Gastroesophageal sphincter (tissue), 4 donors: ENCODE measurements at regions not wholly inside any gene's neighbourhood (a gene's known extent, or its start where the extent isn't known, plus 50 kb on each side); places are given as distances from the start of the nearest gene placed in this dataset.
"Not testable (repeated sequence)": the region's sequence is repeated elsewhere in the genome, so short reads cannot be mapped to it uniquely, and the experiment has no call there.

Experiments used
- ATAC-seq: fragments of 150-250 bp; one replicate; pipeline ENCODE4 v1.9.1; 2016; ENCODE audit warnings: mild to moderate bottlenecking, moderate library complexity
- H3K27ac ChIP-seq, 4 donors: fragments of 200-600 bp; sonication (generic) in 3 of 4; 1 replicate in 3 of 4; 2 replicates in 1 of 4; pipeline ENCODE4 v1.5.1; 2016 to 2019
- H3K27me3 ChIP-seq: fragments of 200-600 bp; sonication (generic); one replicate; pipeline ENCODE4 v1.5.1; 2019
- H3K36me3 ChIP-seq, 2 donors: fragments of 200-600 bp; sonication (generic); one replicate each; pipeline ENCODE4 v1.5.1; 2019; ENCODE audit warnings: control low read depth in 1 of 2
- H3K4me1 ChIP-seq, 3 donors: fragments of 200-600 bp; sonication (generic); 1 replicate in 2 of 3; 2 replicates in 1 of 3; pipeline ENCODE4 v1.5.1; 2016 to 2019; ENCODE audit warnings: control low read depth in 2 of 3
- H3K4me3 ChIP-seq, 2 donors: fragments of 200-600 bp; sonication (generic); one replicate each; pipeline ENCODE4 v1.5.1; 2019; ENCODE audit warnings: mild to moderate bottlenecking in 1 of 2, moderate library complexity in 1 of 2
- H3K9me3 ChIP-seq, 3 donors: fragments of 200-600 bp; sonication (generic); one replicate each; pipeline ENCODE4 v1.5.1; 2017 to 2019; ENCODE audit warnings: control low read depth in 2 of 3
- CTCF ChIP-seq, 4 experiments: fragments of 200-600 bp in 2 of 4; fragments of 450-650 bp in 2 of 4; sonication (generic) in 1 of 4; IDR thresholded peaks; one replicate each; pipeline ENCODE4 v1.5.1; 2017 to 2019; ENCODE audit warnings: antibody characterized with exemption in 4 of 4, mild to moderate bottlenecking in 2 of 4, moderate library complexity in 2 of 4
- EP300 ChIP-seq: sonication (generic); formaldehyde crosslinking; IDR thresholded peaks from one replicate; pipeline ENCODE4 v1.6.1; 2017; ENCODE audit warnings: antibody characterized with exemption, mild to moderate bottlenecking
- POLR2A ChIP-seq, 2 donors: fragments of 450-650 bp; IDR thresholded peaks; one replicate each; pipeline ENCODE4 v1.6.1; 2017; ENCODE audit warnings: antibody characterized with exemption in 2 of 2, mild to moderate bottlenecking in 2 of 2, moderate library complexity in 1 of 2
- POLR2AphosphoS5 ChIP-seq: sonication (generic); formaldehyde crosslinking; IDR thresholded peaks from one replicate; pipeline ENCODE4 v1.6.1; 2017; ENCODE audit warnings: antibody characterized with exemption
- WGBS, 2 donors: methylation state at CpG; one replicate each; pipeline ENCODE4 v1.1.5; 2018; ENCODE audit warnings: low coverage in 1 of 2; 5-methylcytosine and 5-hydroxymethylcytosine counted together

GRCh38 chr4:175326796-175327195 is 408.6 kb downstream of the ADAM29 start:
- H3K36me3 ChIP-seq, result no peaks in the 10 kb centered on the region
- H3K4me3 ChIP-seq, result no peak overlapping the region
- 59 to 80% methylated on average over 3 of the region's 3 CpGs for WGBS, 2 donors
- no peaks in the 10 kb centered on the region for H3K4me1 ChIP-seq
- no peak overlapping the region for H3K27ac ChIP-seq
- TF ChIP-seq CTCF (IDR thresholded peaks at IDR 0.05) (no peak), POLR2A (IDR thresholded peaks at IDR 0.05) (no peak), POLR2AphosphoS5 (no peak), EP300 (no peak)
- no peaks in the 10 kb centered on the region for H3K27me3 ChIP-seq
- no peak for ATAC-seq
- H3K9me3 ChIP-seq, result no peaks in the 10 kb centered on the region

GRCh38 chr4:175330236-175330635 is 412.1 kb downstream of the ADAM29 start:
- H3K36me3 ChIP-seq, result no peaks in the 10 kb centered on the region
- no CpG with 5 or more reads among the region's 2 CpGs for WGBS, 2 donors
- no peak for ATAC-seq

GRCh38 chr4:175330652-175331051 is 412.5 kb downstream of the ADAM29 start:
- TF ChIP-seq CTCF (IDR thresholded peaks at IDR 0.05) (no peak), EP300 (no peak), POLR2A (IDR thresholded peaks at IDR 0.05) (no peak), POLR2AphosphoS5 (no peak)
- no peaks in the 10 kb centered on the region for H3K27me3 ChIP-seq
- no peak for ATAC-seq
- H3K9me3 ChIP-seq, result no peaks in the 10 kb centered on the region
- H3K4me3 ChIP-seq, result no peak overlapping the region
- no peaks in the 10 kb centered on the region for H3K36me3 ChIP-seq
- no peak overlapping the region for H3K27ac ChIP-seq
- H3K4me1 ChIP-seq, result no peaks in the 10 kb centered on the region
- WGBS, 2 donors, result 79 to 93% methylated on average over 2 of the region's 2 CpGs

More at GRCh38 chr4:175330236-175330635, 412.1 kb downstream of the ADAM29 start:
- no peaks in the 10 kb centered on the region for H3K9me3 ChIP-seq
- H3K4me1 ChIP-seq, result no peaks in the 10 kb centered on the region
- TF ChIP-seq POLR2AphosphoS5, result no peak
- TF ChIP-seq EP300, result no peak
- TF ChIP-seq POLR2A (IDR thresholded peaks at IDR 0.05), result no peak
- TF ChIP-seq CTCF (IDR thresholded peaks at IDR 0.05), result no peak
- no peak overlapping the region for H3K27ac ChIP-seq
- H3K27me3 ChIP-seq, result no peaks in the 10 kb centered on the region
- H3K4me3 ChIP-seq, result no peak overlapping the region

GRCh38 chr4:175335331-175335730 is 417.2 kb downstream of the ADAM29 start:
- TF ChIP-seq EP300 (no peak), POLR2AphosphoS5 (no peak), POLR2A (IDR thresholded peaks at IDR 0.05) (no peak), CTCF (IDR thresholded peaks at IDR 0.05) (no peak)
- no peaks in the 10 kb centered on the region for H3K36me3 ChIP-seq
- H3K27ac ChIP-seq, result no peak overlapping the region
- ATAC-seq, result no peak
- no peaks in the 10 kb centered on the region for H3K4me1 ChIP-seq
- H3K4me3 ChIP-seq, result no peak overlapping the region
- H3K9me3 ChIP-seq, result no peaks in the 10 kb centered on the region
- no peaks in the 10 kb centered on the region for H3K27me3 ChIP-seq

- H3K36me3 ChIP-seq, H3K27me3 ChIP-seq, H3K9me3 ChIP-seq, H3K4me1 ChIP-seq, ATAC-seq, H3K27ac ChIP-seq, H3K4me3 ChIP-seq: not testable (repeated sequence)
- 100% methylated on average over 3 of the region's 5 CpGs; no CpG with 5 or more reads in 1 of the 2 donors for WGBS, 2 donors
Observed at GRCh38 chr4:175336570-175336969, 418.4 kb downstream of the ADAM29 start.
